Glutamatergic neuron (in vitro differentiated cells): ENCODE measurements at regions not wholly inside any gene's neighbourhood (a gene's known extent, or its start where the extent isn't known, plus 50 kb on each side); places are given as distances from the start of the nearest gene placed in this dataset.
"Not testable (repeated sequence)": the region's sequence is repeated elsewhere in the genome, so short reads cannot be mapped to it uniquely, and the experiment has no call there.

Experiments
- DNase-seq: peaks from one replicate; pipeline ENCODE4 v3.0.0; 2022
- H3K27ac Mint-ChIP-seq: one replicate; pipeline ENCODE4 v1.8.0; 2020; ENCODE audit warnings: mild to moderate bottlenecking, mixed read lengths, inconsistent platforms; ENCODE audit not compliant: unreplicated experiment
- H3K27me3 Mint-ChIP-seq: one replicate; pipeline ENCODE4 v1.8.0; 2020; ENCODE audit warnings: mild to moderate bottlenecking, moderate library complexity, mixed read lengths, inconsistent platforms; ENCODE audit not compliant: unreplicated experiment
- H3K36me3 Mint-ChIP-seq: one replicate; pipeline ENCODE4 v1.8.0; 2020; ENCODE audit warnings: mild to moderate bottlenecking, mixed read lengths, inconsistent platforms; ENCODE audit not compliant: unreplicated experiment
- H3K4me1 Mint-ChIP-seq: one replicate; pipeline ENCODE4 v1.8.0; 2020; ENCODE audit warnings: mild to moderate bottlenecking, low read depth, mixed read lengths, inconsistent platforms; ENCODE audit not compliant: unreplicated experiment
- H3K4me3 Mint-ChIP-seq: one replicate; pipeline ENCODE4 v1.8.0; 2020; ENCODE audit warnings: mild to moderate bottlenecking, mixed read lengths, inconsistent platforms; ENCODE audit not compliant: unreplicated experiment
- H3K9me3 Mint-ChIP-seq: one replicate; pipeline ENCODE4 v1.8.0; 2020; ENCODE audit warnings: mild to moderate bottlenecking, moderate library complexity, mixed read lengths, inconsistent platforms; ENCODE audit not compliant: unreplicated experiment
- TF ChIP-seq, protein P1 (sequence below): fragments of 200-600 bp; sonication (generic); IDR thresholded peaks from one replicate; pipeline ENCODE4 v1.5.0; 2021; ENCODE audit not compliant: partially characterized antibody, unreplicated experiment

- H3K36me3 Mint-ChIP-seq = no peaks in the 10 kb centered on the region
- no peak overlapping the region for H3K27ac Mint-ChIP-seq
- no peaks in the 10 kb centered on the region for H3K9me3 Mint-ChIP-seq
- no peak overlapping the region for H3K4me3 Mint-ChIP-seq
- DNase-seq = no peak
- TF ChIP-seq, protein P1, sequence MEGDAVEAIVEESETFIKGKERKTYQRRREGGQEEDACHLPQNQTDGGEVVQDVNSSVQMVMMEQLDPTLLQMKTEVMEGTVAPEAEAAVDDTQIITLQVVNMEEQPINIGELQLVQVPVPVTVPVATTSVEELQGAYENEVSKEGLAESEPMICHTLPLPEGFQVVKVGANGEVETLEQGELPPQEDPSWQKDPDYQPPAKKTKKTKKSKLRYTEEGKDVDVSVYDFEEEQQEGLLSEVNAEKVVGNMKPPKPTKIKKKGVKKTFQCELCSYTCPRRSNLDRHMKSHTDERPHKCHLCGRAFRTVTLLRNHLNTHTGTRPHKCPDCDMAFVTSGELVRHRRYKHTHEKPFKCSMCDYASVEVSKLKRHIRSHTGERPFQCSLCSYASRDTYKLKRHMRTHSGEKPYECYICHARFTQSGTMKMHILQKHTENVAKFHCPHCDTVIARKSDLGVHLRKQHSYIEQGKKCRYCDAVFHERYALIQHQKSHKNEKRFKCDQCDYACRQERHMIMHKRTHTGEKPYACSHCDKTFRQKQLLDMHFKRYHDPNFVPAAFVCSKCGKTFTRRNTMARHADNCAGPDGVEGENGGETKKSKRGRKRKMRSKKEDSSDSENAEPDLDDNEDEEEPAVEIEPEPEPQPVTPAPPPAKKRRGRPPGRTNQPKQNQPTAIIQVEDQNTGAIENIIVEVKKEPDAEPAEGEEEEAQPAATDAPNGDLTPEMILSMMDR = no peak
- H3K27me3 Mint-ChIP-seq = no peaks in the 10 kb centered on the region
- peaks cover 5% of the 10 kb centered on the region for H3K4me1 Mint-ChIP-seq
Measured at GRCh38 chr1:177645491-177646190, 324.2 kb downstream of the SEC16B start.

- H3K9me3 Mint-ChIP-seq = no peaks in the 10 kb centered on the region
- H3K36me3 Mint-ChIP-seq = no peaks in the 10 kb centered on the region
- no peaks in the 10 kb centered on the region for H3K4me1 Mint-ChIP-seq
- DNase-seq = no peak
- H3K27ac Mint-ChIP-seq = no peak overlapping the region
- TF ChIP-seq, protein P1 = no peak
- H3K27me3 Mint-ChIP-seq = no peaks in the 10 kb centered on the region
- no peak overlapping the region for H3K4me3 Mint-ChIP-seq
Measured at GRCh38 chr1:177640687-177641086, 329.2 kb downstream of the SEC16B start.

GRCh38 chr1:177634151-177634550 is 335.7 kb downstream of the SEC16B start:
- DNase-seq, H3K4me3 Mint-ChIP-seq, H3K36me3 Mint-ChIP-seq, H3K27me3 Mint-ChIP-seq, H3K4me1 Mint-ChIP-seq, H3K9me3 Mint-ChIP-seq, H3K27ac Mint-ChIP-seq: not testable (repeated sequence)

DNA sequence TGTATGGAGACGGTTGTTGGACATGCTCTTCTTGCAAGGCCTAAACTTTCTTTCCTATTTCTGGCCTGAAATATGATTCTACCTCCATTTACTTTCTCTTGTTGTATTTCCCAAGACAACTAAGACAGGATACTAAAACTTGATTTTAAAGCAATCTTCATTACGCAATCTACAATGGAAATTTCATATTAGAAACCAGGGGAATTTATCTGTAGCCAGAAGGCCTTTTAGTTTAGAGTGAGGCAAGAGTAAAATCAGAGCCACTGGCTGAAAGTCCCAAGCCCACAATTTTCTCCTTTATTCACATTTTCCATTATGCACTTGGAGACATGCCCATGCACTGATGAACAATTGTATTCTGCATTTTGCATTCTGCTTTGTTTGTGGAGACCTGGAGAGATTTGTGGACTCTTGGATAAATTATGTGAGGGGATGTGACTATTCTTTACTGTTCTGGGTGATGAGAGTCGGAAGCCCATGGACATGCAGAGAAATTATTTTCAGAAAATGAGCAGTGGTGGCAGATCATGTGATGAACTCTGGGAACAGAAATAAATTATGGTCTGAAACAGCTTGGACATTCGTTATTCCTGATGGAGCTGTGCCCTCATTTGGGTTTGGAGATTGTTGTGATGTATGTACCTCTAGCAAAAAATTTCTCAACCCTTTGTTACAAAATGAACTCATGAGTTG is 336.8 kb downstream of the SEC16B start:
- Mint-ChIP-seq H3K36me3 (no peaks in the 10 kb centered on the region), H3K27me3 (no peaks in the 10 kb centered on the region), H3K27ac (no peak overlapping the region), H3K9me3 (no peaks in the 10 kb centered on the region), H3K4me1 (no peaks in the 10 kb centered on the region), H3K4me3 (no peak overlapping the region)
- no peak for DNase-seq
- TF ChIP-seq, protein P1 = no peak

- no peaks in the 10 kb centered on the region for H3K36me3 Mint-ChIP-seq
- H3K4me1 Mint-ChIP-seq = no peaks in the 10 kb centered on the region
- H3K9me3 Mint-ChIP-seq = no peaks in the 10 kb centered on the region
Measured at GRCh38 chr1:177631770-177632169, 338.1 kb downstream of the SEC16B start.

More at GRCh38 chr1:177631770-177632169, 338.1 kb downstream of the SEC16B start:
- no peak overlapping the region for H3K27ac Mint-ChIP-seq
- TF ChIP-seq, protein P1 = no peak
- no peaks in the 10 kb centered on the region for H3K27me3 Mint-ChIP-seq
- no peak overlapping the region for H3K4me3 Mint-ChIP-seq
- DNase-seq = no peak
